DMS114 treated with DMSO at 0.1 percent for 48 hours (cell line): ENCODE measurements at regions not wholly inside any gene's neighbourhood (a gene's known extent, or its start where the extent isn't known, plus 50 kb on each side); places are given as distances from the start of the nearest gene placed in this dataset.

Experiments
- DNase-seq: peaks from one replicate; lab custom pipeline; 2025; ENCODE audit not compliant: unreplicated experiment; lab: John Stamatoyannopoulos, UW

- DNase-seq = no peak
Observed at GRCh38 chr16:66289986-66290385, 76.5 kb upstream of the CDH5 start.

GRCh38 chr16:66289051-66289680 is 77.3 kb upstream of the CDH5 start:
- no peak for DNase-seq

- DNase-seq = no peak
Observed at GRCh38 chr16:66287926-66288325, 78.6 kb upstream of the CDH5 start.

GRCh38 chr16:66287416-66287815 is 79.1 kb upstream of the CDH5 start:
- DNase-seq = no peak

- no peak for DNase-seq
Observed at GRCh38 chr16:66286527-66286926, 80.0 kb upstream of the CDH5 start.

GRCh38 chr16:66278604-66279262 is 87.8 kb upstream of the CDH5 start:
- no peak for DNase-seq

DNA sequence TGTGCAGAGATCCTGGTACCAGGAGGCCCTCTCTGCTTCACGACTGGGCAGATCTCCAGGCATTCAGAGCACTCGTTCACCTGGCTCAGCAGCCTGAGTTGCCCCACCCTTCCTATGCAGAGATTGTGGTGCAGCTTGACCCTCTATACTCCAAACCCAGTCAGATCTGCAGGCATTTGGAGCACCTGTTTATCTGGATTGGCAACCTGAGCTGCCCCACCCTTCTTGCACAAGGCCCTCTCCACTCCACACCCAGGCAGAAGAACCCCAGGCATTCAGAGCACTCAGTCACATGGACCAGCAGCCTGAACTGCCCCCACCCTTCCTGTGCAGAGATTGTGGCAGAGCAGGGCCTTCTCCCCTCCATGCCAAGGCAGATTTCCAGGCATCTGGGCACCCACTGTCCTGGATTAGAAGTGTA is 88.4 kb upstream of the CDH5 start:
- DNase-seq = no peak

- no peak for DNase-seq
Observed at GRCh38 chr16:66277311-66278070, 89.0 kb upstream of the CDH5 start.

DNA sequence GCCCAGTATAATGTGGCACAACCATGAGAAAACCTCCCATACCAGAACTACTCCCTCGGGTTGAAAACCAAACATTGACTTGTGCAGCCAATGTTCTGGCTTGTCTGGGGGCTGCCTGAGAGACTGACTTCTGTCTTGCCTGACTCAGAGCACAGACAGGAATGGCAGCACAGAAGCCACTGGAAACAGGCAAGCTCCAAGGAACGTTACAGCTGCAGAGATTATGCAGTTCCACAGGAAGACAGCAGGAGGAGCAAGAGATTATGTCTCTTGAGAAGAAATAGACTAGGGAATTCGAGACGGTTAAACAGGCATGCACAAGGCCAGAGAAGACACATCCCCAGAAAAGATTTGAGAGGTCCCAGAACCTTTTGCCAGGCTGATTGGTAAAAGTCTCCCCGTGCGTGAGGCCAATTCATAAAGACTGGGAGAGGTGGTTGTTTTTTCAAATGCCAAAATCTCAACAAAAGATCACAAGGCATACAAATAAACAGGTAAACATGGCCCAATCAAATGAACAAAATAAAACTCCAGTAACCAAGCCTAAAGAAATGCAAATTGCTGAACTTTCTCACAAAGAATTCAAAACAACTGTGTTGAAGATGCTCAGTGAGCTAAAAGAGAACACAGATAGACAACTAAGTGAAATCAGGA is 90.6 kb upstream of the CDH5 start:
- DNase-seq = peak; percentile 67

DNA sequence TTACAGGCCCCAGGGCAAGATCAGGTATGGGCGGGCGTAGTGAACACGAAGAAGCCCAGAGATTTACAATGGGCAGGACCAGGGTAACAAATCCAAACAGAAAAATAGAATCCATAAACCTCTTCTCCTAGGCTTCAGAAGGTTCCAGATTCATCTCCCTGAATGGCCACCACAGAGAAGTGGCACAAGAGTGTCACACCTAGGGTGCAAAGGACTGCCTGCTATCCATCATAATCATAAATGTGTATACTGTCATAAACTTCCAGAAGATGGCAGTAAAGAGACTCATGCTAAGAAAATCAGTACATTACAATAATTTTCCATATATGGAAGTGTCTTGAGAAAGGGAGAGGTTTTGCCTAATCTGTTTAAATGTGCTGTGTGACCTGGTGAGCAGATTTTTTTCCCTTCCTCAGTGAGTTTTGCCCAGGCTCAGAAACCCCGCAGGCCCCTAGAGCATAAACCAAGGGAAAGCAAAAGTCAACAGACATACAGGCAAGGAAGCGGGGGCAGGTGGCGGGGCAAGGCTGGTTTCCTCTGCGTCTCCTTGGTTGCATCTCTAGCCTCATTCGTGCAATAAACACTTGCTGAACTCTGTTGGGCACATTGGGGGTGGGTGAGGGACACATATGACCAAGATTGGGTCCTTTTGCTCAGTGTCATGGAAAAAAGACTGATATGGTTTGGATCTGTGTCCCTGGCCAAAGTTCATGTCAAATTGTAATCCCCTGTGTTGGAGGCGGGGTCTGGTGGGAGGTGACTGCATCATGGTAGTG is 92.0 kb upstream of the CDH5 start:
- peak; percentile 29 for DNase-seq

DNA sequence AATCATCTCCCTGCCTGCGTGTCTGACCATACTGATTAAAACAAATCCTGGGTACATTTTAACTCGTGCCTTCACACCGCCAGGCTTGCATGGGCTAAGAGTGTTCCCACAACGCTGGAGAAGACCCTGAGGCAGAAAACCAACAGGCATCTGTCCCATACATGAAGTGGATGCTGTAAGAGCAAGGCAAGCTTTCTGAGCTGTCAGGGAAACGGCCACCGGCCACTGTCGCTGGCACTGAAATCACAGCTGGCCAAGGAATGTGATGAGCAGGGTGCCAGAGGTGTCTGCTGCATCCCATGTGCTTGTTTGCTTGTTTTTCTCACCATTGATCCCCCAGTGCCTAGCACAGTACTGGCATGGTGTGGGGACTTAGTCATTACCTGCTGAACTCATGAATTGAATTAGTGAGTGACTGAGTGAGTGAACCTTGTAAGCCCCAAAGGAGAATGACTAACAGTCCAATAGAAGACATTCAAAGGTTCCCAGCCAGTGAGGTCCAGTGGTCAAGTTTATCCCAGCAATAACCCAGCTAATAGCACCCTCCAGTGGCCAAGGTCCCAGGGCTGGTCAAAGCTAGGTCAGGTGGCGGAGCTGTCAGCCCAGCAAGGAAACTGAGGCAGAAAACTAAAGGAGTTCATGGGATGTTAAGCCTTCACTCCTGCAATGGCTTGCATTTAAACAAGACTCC is 92.7 kb upstream of the CDH5 start:
- no peak for DNase-seq

DNA sequence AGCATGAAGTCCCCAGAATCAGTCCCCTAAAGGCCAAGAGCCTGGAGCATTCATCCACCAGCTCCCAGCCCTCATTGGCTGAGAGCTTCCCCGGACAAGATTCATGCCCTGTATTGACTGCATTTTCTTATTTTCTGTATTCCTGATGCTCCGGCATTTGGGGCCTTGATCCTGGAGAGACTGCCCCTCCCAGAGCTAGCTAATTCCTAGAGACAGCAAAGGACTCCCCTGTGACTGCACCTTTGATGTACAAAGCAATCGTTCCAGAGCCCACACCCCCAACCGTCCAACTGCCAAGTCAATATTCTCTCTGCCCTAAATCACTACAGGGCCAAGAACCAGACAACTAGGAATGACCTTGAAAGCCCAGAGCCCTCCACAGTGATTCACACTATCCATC is 93.4 kb upstream of the CDH5 start:
- DNase-seq = no peak

GRCh38 chr16:66272461-66272860 is 94.0 kb upstream of the CDH5 start:
- no peak for DNase-seq

DNA sequence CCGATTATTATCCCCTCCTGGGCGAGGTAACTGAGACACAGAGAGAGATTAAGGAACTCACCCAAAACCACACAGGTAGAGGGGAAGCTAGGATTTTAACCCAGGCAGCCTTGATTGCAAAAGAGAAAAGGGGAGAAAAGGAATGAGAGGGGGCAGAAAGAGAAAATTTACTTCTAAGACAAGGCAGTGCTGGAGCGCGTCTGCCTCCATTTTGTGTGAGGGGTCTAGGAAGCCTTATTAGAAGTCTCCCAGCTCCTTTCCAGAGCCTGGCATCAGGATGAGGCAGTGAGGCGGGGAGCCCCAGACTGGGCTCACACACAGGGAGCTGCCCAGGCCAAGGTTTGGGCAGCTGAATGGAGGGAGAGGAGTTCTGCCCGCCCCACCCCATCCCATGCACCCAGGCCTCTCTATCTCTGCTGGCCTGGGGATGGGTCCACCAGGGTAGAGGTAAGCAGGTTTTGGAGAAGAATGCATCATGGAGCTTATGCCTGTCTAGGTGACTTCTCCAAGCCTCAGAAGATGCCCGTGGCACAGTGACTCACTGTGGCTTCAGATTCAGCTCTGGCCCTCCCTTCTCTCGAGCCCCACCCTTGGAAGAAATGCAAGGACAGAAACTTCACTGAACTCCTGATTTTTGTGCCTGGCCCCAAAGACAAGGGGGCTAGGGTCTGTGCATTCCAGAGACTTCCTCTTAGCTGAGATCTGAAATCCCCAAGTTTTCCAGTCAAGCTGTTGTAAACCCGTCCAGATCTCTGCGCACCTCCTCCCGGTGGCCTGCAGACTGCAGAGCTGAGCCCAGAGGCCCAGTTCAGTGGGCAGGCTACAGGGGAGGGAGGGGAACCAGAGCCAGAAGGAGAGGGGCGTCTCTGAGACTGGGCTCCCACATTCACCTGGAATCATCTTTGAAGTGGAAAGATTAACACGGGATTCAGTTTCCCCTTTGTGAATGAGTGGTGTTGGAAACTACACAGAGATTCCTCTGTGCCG is 95.1 kb upstream of the CDH5 start:
- DNase-seq = no peak

- DNase-seq = peak; percentile 44
Observed at GRCh38 chr16:66270333-66270927, 96.1 kb upstream of the CDH5 start.

DNA sequence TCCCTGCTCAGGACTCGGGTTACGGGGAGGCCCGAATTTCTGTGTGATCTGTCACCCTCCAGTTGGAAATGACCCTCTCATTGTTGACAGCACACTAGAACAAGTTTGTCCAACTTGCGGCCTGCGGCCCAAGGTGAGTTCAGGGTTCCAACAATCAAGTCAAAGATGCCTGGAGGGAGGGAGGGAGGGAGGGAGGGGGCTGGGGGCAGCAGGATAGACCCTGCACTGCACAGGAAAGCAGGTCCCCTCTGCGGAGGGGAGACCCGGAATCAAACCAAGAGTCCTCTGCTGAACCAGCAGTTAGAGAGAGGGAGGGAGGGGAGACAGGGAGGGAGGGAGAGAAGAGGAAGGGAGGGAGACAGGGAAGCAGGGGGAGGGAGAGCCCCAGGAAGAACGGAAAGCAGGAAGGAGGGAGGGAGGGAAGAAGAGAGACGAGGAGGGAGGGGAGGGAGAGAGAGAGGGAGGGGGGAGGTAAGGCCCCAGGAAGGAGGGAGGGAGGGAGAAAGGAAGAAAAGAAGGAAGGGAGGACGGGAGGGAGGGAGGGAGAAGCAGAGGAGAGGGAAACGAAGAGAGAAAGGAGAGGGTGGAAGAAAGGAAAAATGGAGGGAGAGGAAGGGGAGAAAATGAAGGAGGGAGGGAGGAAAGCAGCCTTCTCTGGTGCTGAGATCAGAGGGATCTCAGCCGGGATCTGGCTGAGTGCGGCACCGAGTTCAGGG is 96.7 kb upstream of the CDH5 start:
- no peak for DNase-seq

- DNase-seq = no peak
Observed at GRCh38 chr16:66267292-66268014, 99.0 kb upstream of the CDH5 start.
